GM18868 (cell line): ENCODE measurements at regions not wholly inside any gene's neighbourhood (a gene's known extent, or its start where the extent isn't known, plus 50 kb on each side); places are given as distances from the start of the nearest gene placed in this dataset.

Experiments
- ATAC-seq: cut with Tn5 transposase; IDR thresholded peaks from one replicate; pipeline ENCODE4 v1.9.1; 2021; ENCODE audit warnings: mild to moderate bottlenecking, moderate library complexity; ENCODE audit not compliant: unreplicated experiment

DNA sequence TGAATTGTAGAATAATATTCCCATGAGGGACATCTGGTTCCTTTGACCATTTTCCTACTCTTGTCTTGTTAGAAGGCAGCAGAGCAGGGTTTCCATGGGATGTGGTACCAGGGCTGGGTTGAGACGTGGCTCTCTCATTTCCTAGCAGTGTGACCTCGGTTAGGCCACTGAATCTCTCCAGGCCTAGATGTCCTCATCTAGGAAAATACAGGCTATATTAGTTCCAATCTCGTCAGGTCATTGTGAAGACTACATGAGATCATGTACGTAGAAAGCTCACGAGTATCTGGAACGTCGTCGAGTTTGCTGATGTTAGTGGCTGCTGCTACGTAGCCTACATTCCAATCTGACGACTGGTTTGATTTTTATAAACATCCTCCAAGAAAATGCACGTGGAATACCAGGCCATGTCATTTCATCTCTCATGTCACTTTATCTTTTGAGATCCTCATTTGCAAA lies 278.2 kb upstream of the GATB start:
- ATAC-seq, result no peak

DNA sequence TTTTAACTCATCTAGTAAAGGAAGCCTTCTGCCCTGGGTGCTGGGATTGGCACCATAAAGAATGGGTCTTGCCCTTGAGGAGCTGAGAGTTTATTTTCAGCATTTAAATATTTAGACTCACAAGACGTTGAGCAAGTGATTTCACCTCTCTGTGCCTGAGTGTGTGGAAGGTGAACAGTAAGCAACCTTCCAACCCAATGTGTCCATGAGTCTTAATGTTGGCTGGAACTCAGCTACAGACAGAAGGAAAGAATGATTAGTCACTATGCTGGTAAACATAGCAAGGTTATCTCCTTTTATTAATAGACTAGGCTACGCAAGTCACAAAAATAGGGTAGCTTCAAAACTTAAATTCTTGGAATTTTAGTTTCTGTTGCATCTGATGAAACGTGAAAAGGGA lies 277.4 kb upstream of the GATB start:
- ATAC-seq, result no peak

DNA sequence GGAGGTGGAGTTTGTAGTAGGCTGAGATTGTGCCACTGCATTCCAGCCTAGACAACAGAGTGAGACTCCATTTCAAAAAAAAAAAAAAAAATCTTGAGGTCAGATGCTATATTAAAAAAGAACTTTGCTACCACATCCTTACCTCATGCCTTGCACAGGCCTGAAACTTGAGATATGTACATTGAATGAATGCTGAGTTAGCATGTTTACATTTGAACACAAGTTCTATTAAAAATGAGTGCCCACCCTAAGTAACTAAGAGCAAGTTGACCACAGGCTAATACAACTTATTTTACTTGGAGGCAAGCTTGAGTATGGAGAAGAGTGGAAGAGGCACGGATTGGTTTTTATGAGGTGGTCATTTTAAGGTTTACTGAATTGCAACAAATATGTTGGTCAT lies 276.6 kb upstream of the GATB start:
- no peak for ATAC-seq

DNA sequence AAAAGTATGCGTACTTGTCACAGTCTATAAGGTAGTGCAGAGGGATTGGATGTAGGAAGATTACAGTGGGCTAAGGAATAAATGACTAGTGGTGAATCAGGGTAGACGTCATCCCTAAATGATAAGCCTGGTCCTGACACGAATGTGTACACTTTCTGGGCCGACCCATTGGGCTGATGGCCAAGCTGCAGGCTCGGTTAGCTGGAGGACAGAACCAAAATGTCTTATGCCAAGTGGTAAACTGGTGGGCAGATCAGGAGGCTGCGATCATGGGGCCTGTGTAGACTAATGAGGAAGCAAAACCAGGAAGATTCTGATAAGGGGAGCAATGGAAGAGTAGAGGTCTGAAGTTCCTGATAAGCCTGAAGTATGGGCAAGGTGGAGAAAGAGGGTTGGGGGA lies 272.8 kb upstream of the GATB start:
- ATAC-seq, result no peak

DNA sequence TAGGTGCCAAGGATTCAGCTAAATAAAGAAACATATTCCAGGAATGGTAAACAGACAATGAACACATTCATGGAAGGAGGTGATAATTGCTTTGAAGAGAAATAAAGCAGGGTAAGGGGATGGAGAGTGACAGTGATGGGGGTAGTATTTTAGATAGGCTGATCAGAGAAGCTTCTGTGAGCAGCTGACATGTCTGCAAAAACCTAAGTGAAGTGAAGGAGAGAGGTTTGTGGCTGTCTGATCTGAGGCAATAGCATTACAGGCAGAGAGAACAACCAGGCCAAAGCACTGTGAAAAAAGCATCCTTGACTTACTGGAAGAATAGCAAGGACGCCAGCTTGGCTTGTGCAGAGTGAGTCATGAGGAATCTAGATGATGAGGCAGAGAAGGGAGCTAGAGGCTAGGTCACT lies 271.9 kb upstream of the GATB start:
- no peak for ATAC-seq

DNA sequence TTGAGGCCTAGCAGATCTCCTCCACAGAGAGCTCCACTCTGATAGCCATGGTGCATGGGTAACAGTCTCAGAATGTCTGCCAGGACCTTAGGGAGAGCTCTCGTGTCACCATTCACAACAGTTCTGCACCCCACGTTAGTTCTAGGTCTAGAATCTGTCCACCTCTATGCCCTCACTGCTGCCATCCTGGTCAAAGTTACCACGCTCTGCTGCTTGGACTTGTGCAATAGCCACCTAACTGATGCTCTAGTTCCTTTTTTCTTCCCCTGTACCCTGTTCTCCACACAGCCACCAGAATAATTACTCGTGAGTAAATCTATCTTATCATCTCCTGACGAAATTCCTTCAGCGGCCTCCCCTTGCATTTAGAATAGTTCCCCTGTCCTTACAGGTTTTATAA lies 268.8 kb upstream of the GATB start:
- no peak for ATAC-seq

DNA sequence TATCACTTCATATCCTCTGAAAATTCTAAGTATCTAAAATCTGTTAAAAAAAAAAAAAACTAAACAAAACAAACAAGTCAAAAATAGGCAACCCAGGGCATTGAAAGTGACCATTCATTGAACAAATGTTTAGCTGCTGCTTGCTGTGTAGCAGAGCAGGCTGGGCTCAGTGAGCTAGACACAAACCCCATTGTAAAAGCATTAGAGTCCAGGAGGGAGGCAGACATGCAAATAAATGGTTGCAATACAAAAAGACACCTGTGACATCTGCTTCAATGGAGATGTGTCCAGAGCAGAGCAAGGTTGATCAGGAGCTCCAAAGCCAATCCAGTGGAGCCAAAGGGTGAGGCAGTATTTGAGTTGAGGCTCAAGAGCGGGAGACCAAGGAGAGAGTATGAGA lies 267.3 kb upstream of the GATB start:
- no peak for ATAC-seq

DNA sequence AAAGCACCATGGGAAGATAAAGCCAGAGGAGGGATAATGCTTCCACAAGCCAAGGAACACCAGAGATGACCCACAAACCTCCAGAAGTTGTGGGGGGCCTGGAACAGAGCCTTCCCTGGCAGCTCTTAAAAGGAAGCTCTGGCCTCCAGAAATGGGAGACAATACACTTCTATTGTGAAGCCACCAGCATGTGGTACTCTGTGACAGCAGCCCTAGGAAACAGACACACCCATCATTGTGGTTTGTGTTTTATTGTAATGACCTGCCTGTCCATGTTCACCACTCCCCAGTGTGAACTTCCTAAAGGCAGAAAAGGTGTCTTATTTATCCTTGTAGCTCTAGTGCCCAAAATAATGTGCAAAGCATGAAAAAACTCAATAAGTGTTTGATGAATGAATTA lies 264.1 kb upstream of the GATB start:
- no peak for ATAC-seq

DNA sequence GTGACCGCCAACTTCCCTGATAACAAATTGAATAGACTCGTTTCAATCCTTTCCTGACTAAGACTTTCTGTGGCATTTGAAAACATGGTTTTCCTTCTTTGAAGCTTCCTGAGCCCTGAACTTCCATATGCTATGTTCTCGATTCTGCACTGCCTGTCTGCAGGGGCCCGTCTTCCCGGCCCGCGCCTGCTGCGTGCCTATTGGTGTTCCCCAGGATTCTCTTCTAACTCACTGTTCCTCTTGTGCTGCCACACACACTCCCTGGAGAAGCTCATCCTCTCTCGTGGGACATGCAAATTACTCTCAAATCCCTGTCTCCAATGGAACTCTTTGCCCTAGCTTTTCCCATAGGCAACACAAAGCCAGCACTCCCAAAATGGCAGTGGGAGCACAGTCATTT lies 262.9 kb upstream of the GATB start:
- no peak for ATAC-seq

DNA sequence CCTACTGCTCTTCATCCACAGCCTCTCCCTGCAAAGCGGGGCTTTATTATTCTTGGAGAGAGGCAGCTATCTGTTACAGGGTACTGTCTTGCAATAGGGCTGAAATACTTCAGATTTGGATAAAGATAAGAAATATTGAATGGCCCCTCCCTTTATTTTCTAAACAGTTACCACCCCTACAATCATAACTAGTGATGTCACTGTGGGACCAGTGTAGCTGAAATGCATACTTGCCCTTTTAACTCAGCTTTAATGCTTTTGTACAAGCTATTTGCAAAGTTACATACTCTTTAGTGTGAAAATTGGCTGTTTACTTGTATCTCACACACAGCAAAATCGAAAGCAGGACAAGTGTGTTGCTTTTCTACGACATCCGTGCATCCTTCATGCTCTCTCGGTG lies 261.7 kb upstream of the GATB start:
- no peak for ATAC-seq

DNA sequence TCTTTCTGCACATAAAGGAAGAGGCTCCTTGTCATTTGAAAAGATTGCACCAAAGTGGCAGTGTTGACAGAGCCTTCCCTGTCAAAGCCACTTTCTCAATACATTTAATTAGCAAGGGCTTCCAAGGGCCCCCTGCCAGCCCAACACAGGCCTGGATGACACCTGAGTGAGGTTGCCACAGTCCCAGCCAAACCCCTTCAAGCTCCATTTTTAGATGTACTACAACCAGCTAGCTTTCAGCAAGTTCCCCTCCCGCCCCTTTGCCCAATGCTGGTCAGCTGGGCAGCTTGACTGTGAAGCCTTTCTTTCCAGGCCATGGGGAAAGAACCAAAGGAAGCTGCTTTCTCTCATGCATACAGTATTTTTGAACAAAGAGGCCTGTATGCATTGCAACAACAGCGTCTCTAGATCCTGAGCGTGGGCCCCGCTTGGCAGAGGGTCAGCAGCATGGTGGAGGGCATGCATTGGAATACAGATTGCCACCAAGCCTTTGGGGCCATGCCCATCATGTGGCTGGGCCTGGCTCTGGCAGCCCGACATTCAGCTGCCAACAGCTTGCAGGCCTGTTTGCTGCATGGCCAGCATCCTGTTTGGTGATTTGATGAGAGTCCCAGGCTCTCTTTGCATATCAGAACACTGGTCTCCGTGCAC lies 261.1 kb upstream of the GATB start:
- ATAC-seq, result no peak

DNA sequence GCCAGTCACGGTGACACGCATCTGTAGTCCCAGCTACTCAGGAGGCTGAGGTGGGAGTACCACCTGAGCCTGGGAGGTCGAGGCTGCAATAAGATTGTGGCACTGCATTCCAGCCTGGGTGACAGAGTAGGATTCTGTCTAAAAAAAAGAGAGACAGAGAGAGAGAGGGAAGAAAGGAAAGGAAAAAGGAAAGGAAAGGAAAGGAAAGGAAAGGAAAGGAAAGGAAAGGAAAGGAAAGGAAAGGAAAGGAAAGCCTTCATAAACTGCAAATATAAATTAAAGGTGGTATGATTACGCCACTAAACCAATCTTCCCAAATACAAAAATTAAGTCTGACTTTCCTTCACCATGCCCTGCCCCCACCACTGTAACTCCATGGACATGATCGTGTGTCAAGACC lies 259.3 kb upstream of the GATB start:
- no peak for ATAC-seq

DNA sequence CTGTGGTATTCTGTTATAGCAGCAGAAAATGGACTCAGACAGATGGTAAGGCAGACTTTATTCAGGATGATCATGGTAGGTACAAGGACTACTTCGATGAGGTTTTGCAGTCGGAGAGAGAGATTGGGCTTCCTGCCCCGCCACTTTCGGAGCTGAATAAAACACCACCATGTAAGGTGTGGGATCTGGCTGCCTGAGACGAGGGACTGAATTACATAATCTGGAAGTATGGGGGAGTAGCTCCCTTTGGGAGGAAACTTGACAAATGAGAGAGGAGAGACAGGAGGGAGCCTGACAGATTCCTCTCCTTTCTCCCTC lies 255.5 kb upstream of the GATB start:
- ATAC-seq, result no peak

DNA sequence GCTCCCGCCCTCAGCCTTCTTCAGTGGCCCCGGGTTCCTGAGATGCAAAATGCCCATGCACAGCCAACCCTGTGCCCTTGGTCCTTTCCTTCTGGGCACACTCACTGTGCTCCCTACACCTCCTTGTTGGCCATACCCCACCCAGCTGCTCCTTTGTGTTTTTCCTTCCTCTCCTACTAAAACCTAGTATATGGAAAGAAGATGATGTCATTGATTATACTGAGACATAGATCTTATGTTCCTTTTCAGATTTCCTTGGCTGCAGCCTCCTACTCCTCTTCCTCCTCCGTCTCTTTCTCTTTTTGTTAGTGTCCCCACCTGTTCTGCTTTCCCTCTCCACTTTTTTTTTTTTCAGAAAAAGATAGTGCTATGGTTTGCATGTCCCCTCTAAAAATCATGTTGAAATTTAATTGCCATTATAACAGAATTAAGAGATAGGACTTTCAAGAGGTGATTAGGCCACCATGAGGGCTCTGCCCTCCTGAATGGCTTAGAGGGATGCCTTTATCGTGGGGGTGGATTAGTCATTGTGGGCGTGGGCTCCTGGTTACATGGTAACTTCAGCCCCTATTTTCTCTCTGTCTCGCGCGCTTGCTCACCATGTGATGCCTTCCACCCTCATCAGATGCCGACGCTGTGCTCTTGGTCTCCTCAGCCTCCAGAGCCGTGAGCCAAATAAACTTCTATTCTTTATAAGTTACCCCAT lies 254.9 kb upstream of the GATB start:
- ATAC-seq, result no peak

DNA sequence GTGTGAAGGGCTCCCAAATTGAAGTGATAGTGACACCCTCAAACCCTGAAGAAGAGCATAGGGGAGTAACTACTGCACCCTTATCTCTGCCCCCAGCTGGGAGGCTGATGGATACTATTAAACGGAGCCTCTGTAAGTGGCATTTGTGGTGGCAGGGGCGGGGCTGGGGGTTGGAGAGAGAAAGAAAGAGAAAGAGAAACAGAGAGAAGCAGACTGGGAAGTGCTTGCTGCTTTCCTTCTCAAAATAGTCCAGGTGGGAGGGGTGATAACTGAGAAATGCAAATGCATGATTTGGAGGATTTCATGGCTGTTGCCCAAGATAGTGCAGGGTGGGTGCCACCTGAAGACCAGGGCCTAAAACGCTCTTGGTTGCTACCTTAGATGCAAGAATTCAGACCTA lies 253.5 kb upstream of the GATB start:
- peak; percentile 96 for ATAC-seq

DNA sequence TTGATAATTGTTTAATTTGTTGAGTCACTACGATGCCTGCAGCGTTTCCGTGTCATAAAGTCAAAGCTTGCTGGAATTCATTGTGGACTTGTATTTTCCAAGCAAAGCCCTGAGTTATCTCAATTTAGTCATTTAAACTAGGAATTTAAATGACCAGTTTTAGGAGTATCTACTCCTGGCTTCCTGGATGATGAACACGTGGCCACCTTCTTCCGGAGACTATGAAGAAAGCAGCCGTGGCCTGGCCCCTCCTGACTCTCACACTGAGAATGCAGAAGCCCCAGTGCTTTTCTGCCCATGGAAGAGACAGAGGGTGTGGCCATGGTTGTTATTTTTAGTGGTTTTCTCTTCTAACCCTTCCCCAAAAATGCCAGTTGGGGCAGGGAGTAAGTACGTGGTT lies 250.7 kb upstream of the GATB start:
- ATAC-seq, result no peak

DNA sequence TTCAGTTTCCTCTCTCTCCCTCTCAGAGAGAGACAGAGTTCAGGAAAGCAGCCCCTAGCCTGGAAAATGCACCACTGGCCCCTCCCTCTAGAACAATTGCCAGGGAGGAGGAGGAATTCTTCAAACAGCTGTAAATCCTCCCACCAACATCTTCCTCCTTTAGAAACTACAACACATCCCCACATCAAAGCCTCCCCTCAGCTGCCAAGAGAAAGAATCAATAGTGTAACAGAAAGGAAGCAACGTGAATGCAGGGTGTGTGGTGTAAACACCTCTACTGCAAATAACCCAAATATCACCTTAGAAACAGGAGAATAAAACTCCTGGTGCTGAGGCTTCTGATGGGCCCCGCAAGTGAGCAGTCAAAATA lies 249.9 kb upstream of the GATB start:
- ATAC-seq, result no peak

DNA sequence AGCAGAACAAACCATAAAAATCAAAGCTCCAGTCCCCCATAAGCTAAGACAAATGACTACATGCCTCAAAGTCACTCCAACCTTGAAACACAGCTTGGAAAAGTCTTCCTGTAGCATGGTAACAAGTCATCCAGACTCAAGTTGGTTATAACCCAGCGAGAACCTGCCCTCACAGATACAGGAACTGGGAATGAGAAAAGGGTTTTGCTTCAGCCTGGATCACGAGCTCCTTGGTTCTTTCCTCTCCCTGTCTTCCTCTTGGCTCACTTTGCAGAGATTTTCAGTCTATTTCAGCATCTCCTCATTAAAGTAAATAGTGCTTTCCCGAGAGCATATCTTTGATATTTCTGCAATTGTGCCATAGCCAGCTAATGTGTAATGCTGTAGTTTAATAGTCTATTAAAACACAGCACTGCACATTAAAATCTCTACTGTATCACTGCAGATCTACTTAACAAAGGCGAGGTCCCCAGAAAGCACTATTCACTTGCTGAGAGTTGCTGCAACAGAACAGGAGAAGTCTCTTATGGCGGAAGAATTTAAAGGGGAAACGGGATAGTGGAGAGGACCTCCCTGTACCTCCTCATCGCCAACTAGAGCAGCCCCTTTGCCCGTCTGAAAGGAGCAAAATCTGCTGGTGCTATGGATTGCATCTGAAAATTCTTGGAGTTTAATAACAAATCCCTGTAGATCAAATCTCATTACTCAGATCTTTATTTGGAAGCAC lies 249.3 kb upstream of the GATB start:
- no peak for ATAC-seq

DNA sequence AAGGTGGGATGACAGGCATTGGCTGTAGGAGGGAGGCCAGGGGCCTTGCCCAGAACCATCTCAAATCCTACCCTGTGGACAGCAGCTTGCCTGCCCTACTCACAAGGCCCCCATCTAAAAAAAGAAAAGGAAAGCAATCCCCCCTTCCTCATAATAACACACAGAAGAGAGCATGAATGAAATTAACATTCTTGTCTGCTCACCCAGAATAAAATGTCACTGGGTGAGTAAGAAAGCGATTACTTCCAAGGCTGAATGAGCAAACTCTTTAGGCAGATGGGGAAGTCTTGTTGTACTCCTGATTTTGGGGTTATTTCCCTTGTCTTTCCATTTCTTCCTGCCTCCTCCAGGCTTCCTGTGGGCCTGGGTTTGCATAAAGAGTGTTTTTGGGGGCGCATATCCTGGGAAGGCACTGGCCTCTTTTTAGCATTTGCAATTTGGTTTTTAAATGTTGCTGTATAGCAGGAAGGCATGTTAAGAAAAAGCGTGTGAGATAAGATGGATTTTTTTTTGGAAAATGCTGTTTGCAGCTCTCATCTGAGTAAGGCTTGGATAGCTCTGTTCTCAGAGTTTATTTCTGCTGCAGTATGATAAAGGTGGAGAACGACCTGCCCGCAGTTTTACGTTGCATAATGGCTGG lies 248.3 kb upstream of the GATB start:
- ATAC-seq, result no peak

DNA sequence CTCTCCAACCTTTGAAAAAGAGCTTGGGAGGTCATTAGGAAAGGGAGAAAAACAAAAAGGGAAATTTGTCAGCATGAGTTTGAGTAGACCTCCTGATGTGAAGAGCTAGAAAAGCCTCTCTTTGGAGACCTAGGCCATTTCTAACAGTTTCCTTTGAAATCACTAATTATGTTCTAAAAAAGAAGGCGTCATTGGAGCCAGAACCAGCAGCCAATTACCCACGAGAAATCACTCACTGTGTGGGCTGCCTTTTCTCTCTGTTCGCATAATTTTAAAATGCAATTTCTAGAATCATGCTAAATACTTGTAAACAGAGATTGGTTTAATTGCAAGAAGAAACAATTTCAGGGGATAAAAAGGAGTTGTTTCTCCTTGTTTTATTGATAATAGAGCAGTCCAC lies 246.3 kb upstream of the GATB start:
- no peak for ATAC-seq

DNA sequence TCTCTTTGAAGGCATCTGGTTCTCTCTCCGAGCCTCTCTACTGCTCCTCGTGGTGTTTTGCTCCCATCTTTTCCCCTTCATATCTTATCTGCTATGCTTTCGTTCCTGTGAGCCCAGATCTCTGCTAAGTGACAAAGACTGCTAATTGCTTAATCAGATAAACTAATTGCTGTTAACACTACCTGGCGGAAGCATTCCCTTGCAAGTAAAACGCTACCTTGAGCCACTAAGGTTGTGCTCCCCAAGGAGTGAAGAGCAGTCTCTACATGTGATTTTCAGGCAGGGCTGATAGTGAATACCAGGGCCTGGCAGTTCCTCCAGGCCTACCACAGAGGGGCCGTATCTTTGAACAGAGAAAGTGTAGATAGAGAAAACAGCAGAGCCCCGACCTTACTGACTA lies 244.0 kb upstream of the GATB start:
- ATAC-seq, result no peak

DNA sequence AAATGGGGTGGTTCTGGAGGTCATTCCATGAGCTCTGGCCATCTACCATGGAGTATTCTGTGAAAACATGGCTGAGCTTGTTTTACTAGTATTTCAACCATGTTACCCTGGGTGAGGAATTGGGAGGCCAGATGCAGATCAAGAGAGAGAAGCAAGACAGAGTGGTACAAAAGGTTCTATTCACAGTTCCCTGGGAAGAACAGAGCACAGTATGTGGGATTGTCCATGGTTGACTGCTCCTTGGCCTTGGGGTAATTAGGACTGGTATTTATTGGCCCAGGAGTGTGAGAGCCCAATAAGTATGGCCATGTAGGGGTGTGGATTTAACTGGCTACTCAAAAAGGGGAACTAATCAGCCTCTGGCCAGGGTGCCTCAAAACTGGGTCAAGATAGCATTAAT lies 239.7 kb upstream of the GATB start:
- no peak for ATAC-seq
